ENCODE measurements at regions not wholly inside any gene's neighbourhood (a gene's known extent, or its start where the extent isn't known, plus 50 kb on each side); places are given as distances from the start of the nearest gene placed in this dataset.

GRCh38 chr11:110968348-110969062 lies 256.3 kb upstream of the ARHGAP20 start:
- DNase-seq (ENCODE audit: low spot score) = no peak
- Mint-ChIP-seq H3K4me3 (ENCODE audit: unreplicated experiment) (no peak overlapping the region), H3K36me3 (ENCODE audit: low read depth, unreplicated experiment) (no peaks in the 10 kb centered on the region), H3K27ac (ENCODE audit: unreplicated experiment) (no peak overlapping the region), H3K9me3 (ENCODE audit: unreplicated experiment) (no peaks in the 10 kb centered on the region), H3K27me3 (ENCODE audit: unreplicated experiment) (no peaks in the 10 kb centered on the region), H3K4me1 (ENCODE audit: unreplicated experiment) (no peaks in the 10 kb centered on the region)
- no peak for TF ChIP-seq CTCF (IDR thresholded peaks at IDR 0.05; ENCODE audit: unreplicated experiment)

GRCh38 chr11:110966131-110966530 lies 253.9 kb upstream of the ARHGAP20 start:
- Mint-ChIP-seq H3K36me3 (ENCODE audit: low read depth, unreplicated experiment) (no peaks in the 10 kb centered on the region), H3K27ac (ENCODE audit: unreplicated experiment) (no peak overlapping the region), H3K4me1 (ENCODE audit: unreplicated experiment) (no peaks in the 10 kb centered on the region), H3K9me3 (ENCODE audit: unreplicated experiment) (no peaks in the 10 kb centered on the region), H3K4me3 (ENCODE audit: unreplicated experiment) (no peak overlapping the region), H3K27me3 (ENCODE audit: unreplicated experiment) (no peaks in the 10 kb centered on the region)
- DNase-seq (ENCODE audit: low spot score) = no peak
- no peak for TF ChIP-seq CTCF (IDR thresholded peaks at IDR 0.05; ENCODE audit: unreplicated experiment)

GRCh38 chr11:110962921-110963320 lies 250.7 kb upstream of the ARHGAP20 start:
- TF ChIP-seq CTCF (IDR thresholded peaks at IDR 0.05; ENCODE audit: unreplicated experiment) = no peak
- no peaks in the 10 kb centered on the region for H3K36me3 Mint-ChIP-seq (ENCODE audit: low read depth, unreplicated experiment)
- DNase-seq (ENCODE audit: low spot score) = no peak
- H3K4me3 Mint-ChIP-seq (ENCODE audit: unreplicated experiment) = no peak overlapping the region
- no peak overlapping the region for H3K27ac Mint-ChIP-seq (ENCODE audit: unreplicated experiment)
- H3K9me3 Mint-ChIP-seq (ENCODE audit: unreplicated experiment) = no peaks in the 10 kb centered on the region
- H3K27me3 Mint-ChIP-seq (ENCODE audit: unreplicated experiment) = no peaks in the 10 kb centered on the region
- no peaks in the 10 kb centered on the region for H3K4me1 Mint-ChIP-seq (ENCODE audit: unreplicated experiment)

- no peak overlapping the region for H3K4me3 Mint-ChIP-seq (ENCODE audit: unreplicated experiment)
- TF ChIP-seq CTCF (IDR thresholded peaks at IDR 0.05; ENCODE audit: unreplicated experiment) = no peak
- H3K9me3 Mint-ChIP-seq (ENCODE audit: unreplicated experiment) = no peaks in the 10 kb centered on the region
- no peak for DNase-seq (ENCODE audit: low spot score)
- H3K4me1 Mint-ChIP-seq (ENCODE audit: unreplicated experiment) = no peaks in the 10 kb centered on the region
- H3K27ac Mint-ChIP-seq (ENCODE audit: unreplicated experiment) = no peak overlapping the region
- no peaks in the 10 kb centered on the region for H3K27me3 Mint-ChIP-seq (ENCODE audit: unreplicated experiment)
- H3K36me3 Mint-ChIP-seq (ENCODE audit: low read depth, unreplicated experiment) = no peaks in the 10 kb centered on the region
Observed at GRCh38 chr11:110960167-110960566, 247.9 kb upstream of the ARHGAP20 start.

- Mint-ChIP-seq H3K36me3 (ENCODE audit: low read depth, unreplicated experiment) (no peaks in the 10 kb centered on the region), H3K9me3 (ENCODE audit: unreplicated experiment) (no peaks in the 10 kb centered on the region), H3K4me3 (ENCODE audit: unreplicated experiment) (no peak overlapping the region), H3K4me1 (ENCODE audit: unreplicated experiment) (no peaks in the 10 kb centered on the region), H3K27me3 (ENCODE audit: unreplicated experiment) (no peaks in the 10 kb centered on the region), H3K27ac (ENCODE audit: unreplicated experiment) (no peak overlapping the region)
- no peak for TF ChIP-seq CTCF (IDR thresholded peaks at IDR 0.05; ENCODE audit: unreplicated experiment)
- no peak for DNase-seq (ENCODE audit: low spot score)
Observed at GRCh38 chr11:110958216-110958615, 246.0 kb upstream of the ARHGAP20 start.
